H1 (cell line): ENCODE measurements at regions not wholly inside any gene's neighbourhood (a gene's known extent, or its start where the extent isn't known, plus 50 kb on each side); places are given as distances from the start of the nearest gene placed in this dataset.

Experiments
- ATF3 ChIP-seq: IDR thresholded peaks from 2 replicates; pipeline ENCODE4 v1.6.1; 2011; ENCODE audit warnings: low read depth, mild to moderate bottlenecking, low read length; ENCODE audit not compliant: insufficient read depth
- CTCF ChIP-seq, 3 experiments: IDR thresholded peaks; 1 replicate in 2 of 3; 2 replicates in 1 of 3; pipeline versions ENCODE4 v1.5.1 to v1.6.1; 2011; ENCODE audit warnings: low read length in 3 of 3, mild to moderate bottlenecking in 3 of 3, inconsistent platforms in 2 of 3, low read depth in 1 of 3, moderate library complexity in 1 of 3; ENCODE audit not compliant: insufficient read depth in 1 of 3; ENCODE audit errors: control extremely low read depth in 1 of 3
- EGR1 ChIP-seq: IDR thresholded peaks from 2 replicates; pipeline ENCODE4 v1.6.1; 2011; ENCODE audit warnings: low read depth, low read length, borderline replicate concordance
- EZH2 ChIP-seq: fragments of 200-600 bp; sonication (generic); IDR thresholded peaks from 2 replicates; pipeline ENCODE4 v1.7.1; 2012; ENCODE audit warnings: low read depth, mild to moderate bottlenecking, moderate library complexity, low read length, inconsistent platforms; ENCODE audit not compliant: severe bottlenecking
- GTF2F1 ChIP-seq: IDR thresholded peaks from 2 replicates; pipeline ENCODE4 v1.6.1; 2012; ENCODE audit warnings: low read depth, low read length, improper control_type of control experiment, borderline replicate concordance
- JUND ChIP-seq: IDR thresholded peaks from 2 replicates; pipeline ENCODE4 v1.6.1; 2011; ENCODE audit warnings: mild to moderate bottlenecking, improper control_type of control experiment, low read length
- MAX ChIP-seq: IDR thresholded peaks from 2 replicates; pipeline ENCODE4 v1.6.1; 2012; ENCODE audit warnings: inconsistent platforms
- POLR2A ChIP-seq, 2 experiments: IDR thresholded peaks; 1 replicate in 1 of 2; 2 replicates in 1 of 2; pipeline ENCODE4 v1.6.1; 2011; ENCODE audit warnings: low read depth in 2 of 2, low read length in 2 of 2, mild to moderate bottlenecking in 2 of 2; ENCODE audit errors: control extremely low read depth in 1 of 2
- POLR2AphosphoS5 ChIP-seq: IDR thresholded peaks from 2 replicates; pipeline ENCODE4 v1.6.1; 2011; ENCODE audit warnings: low read depth, low read length
- RAD21 ChIP-seq, 2 experiments: IDR thresholded peaks in 1 of 2; conservative IDR thresholded peaks in 1 of 2; 2 replicates each; pipeline ENCODE4 v1.6.1; 2011; ENCODE audit warnings: low read depth in 2 of 2, low read length in 2 of 2, improper control_type of control experiment in 1 of 2, inconsistent platforms in 1 of 2, mild to moderate bottlenecking in 1 of 2, moderate library complexity in 1 of 2
- RFX5 ChIP-seq: IDR thresholded peaks from 2 replicates; pipeline ENCODE4 v1.6.1; 2011; ENCODE audit warnings: low read depth, low read length, improper control_type of control experiment, borderline replicate concordance
- SP1 ChIP-seq: IDR thresholded peaks from 2 replicates; pipeline ENCODE4 v1.6.1; 2011; ENCODE audit warnings: low read depth, low read length
- SP2 ChIP-seq: IDR thresholded peaks from 2 replicates; pipeline ENCODE4 v1.6.1; 2012; ENCODE audit warnings: mild to moderate bottlenecking, low read length, inconsistent platforms
- USF2 ChIP-seq: IDR thresholded peaks from 2 replicates; pipeline ENCODE4 v1.6.1; 2011; ENCODE audit warnings: low read length, improper control_type of control experiment

GRCh38 chr3:134711284-134711683 lies 60.5 kb upstream of the KY start:
- TF ChIP-seq RFX5 (no peak), CTCF (IDR thresholded peaks at IDR 0.05; ENCODE audit: control extremely low read depth in 1 of 3, insufficient read depth in 1 of 3, low read depth in 1 of 3, low read length in 3 of 3) (no peak), SP1 (no peak), POLR2A (IDR thresholded peaks at IDR 0.05; ENCODE audit: control extremely low read depth in 1 of 2, low read depth in 2 of 2, low read length in 2 of 2) (no peak), EZH2 (no peak), GTF2F1 (no peak), USF2 (no peak), POLR2AphosphoS5 (no peak), RAD21 (IDR thresholded peaks at IDR 0.05 in 1 of 2, conservative IDR thresholded peaks at IDR 0.05 in 1 of 2; ENCODE audit: low read depth in 2 of 2, low read length in 2 of 2) (no peak), ATF3 (no peak), MAX (no peak), SP2 (no peak), EGR1 (no peak), JUND (no peak)
